Lung (tissue), 11 donors: ENCODE measurements at regions not wholly inside any gene's neighbourhood (a gene's known extent, or its start where the extent isn't known, plus 50 kb on each side); places are given as distances from the start of the nearest gene placed in this dataset.
A peak's percentile ranks its signal among the peaks of the same experiment; 100 is the strongest.

Experiments used
- ATAC-seq: fragments of 200-7000 bp; cut with Tn5 transposase; one replicate; pipeline ENCODE4 v1.9.1; 2020; ENCODE audit warnings: moderate number of reproducible peaks; ENCODE audit not compliant: insufficient read depth, low FRiP score
- DNase-seq, 3 donors: peaks; one replicate each; pipeline ENCODE4 v3.0.0-alpha.2; 2013 to 2017
- H3K27ac ChIP-seq, 2 donors: one replicate each; pipeline ENCODE4 v1.5.1; 2013; ENCODE audit warnings: mild to moderate bottlenecking in 2 of 2, moderate library complexity in 2 of 2, control low read depth in 1 of 2, inconsistent platforms in 1 of 2, low read depth in 1 of 2, low read length in 1 of 2
- H3K27me3 ChIP-seq, 3 donors: one replicate each; pipeline ENCODE4 v1.5.1; 2013; ENCODE audit warnings: low read length in 2 of 3; ENCODE audit not compliant: control insufficient read depth in 3 of 3, insufficient read depth in 3 of 3
- H3K36me3 ChIP-seq, 4 donors: one replicate each; pipeline ENCODE4 v1.5.1; 2013; ENCODE audit warnings: low read length in 4 of 4, mild to moderate bottlenecking in 1 of 4, moderate library complexity in 1 of 4; ENCODE audit not compliant: control insufficient read depth in 4 of 4, insufficient read depth in 4 of 4
- H3K4me1 ChIP-seq, 5 donors: one replicate each; pipeline ENCODE4 v1.5.1; 2013; ENCODE audit warnings: low read length in 5 of 5, mild to moderate bottlenecking in 2 of 5, moderate library complexity in 1 of 5; ENCODE audit not compliant: control insufficient read depth in 5 of 5, insufficient read depth in 5 of 5
- H3K4me3 ChIP-seq: one replicate; pipeline ENCODE4 v1.5.1; 2013; ENCODE audit warnings: mild to moderate bottlenecking, control low read depth, moderate library complexity
- H3K9ac ChIP-seq, 2 donors: one replicate each; pipeline ENCODE4 v1.5.1; 2013; ENCODE audit warnings: low read length in 2 of 2, control low read depth in 1 of 2; ENCODE audit not compliant: insufficient read depth in 1 of 2
- H3K9me3 ChIP-seq, 4 donors: one replicate each; pipeline ENCODE4 v1.5.1; 2013; ENCODE audit warnings: low read length in 3 of 4, mild to moderate bottlenecking in 1 of 4, moderate library complexity in 1 of 4; ENCODE audit not compliant: control insufficient read depth in 4 of 4, insufficient read depth in 3 of 4
- WGBS, 2 donors: extraction: QIAGEN DNeasy Blood & Tissue Kit; methylation state at CpG; one replicate each; pipeline ENCODE4 v1.1.7; 2013; 5-methylcytosine and 5-hydroxymethylcytosine counted together
- TF ChIP-seq, protein P1 (sequence below): IDR thresholded peaks from 2 replicates; pipeline ENCODE4 v1.5.1; 2012; ENCODE audit warnings: mild to moderate bottlenecking; ENCODE audit errors: control extremely low read depth, extremely low read depth
- donor health status: control.
- donor health status: control.
- donor health status: Bipolar disorder and iron deficiency.
- donor health status: healthy.
- donor health status: DM: yes; HTN: yes; CAD: no.

- no peak overlapping the region for H3K9ac ChIP-seq
- 93 to 96% methylated on average over 8 of the region's 8 CpGs for WGBS, 2 donors
- H3K9me3 ChIP-seq = no peaks in the 10 kb centered on the region
- H3K27me3 ChIP-seq = no peaks in the 10 kb centered on the region
- no peak overlapping the region for H3K4me3 ChIP-seq
- DNase-seq (no peak), ATAC-seq (no peak)
- peaks cover 0 to 18% (median 9%) of the 10 kb centered on the region in 5 donors for H3K4me1 ChIP-seq
- H3K36me3 ChIP-seq = no peaks in the 10 kb centered on the region
- H3K27ac ChIP-seq = no peak overlapping the region
- TF ChIP-seq, protein P1, sequence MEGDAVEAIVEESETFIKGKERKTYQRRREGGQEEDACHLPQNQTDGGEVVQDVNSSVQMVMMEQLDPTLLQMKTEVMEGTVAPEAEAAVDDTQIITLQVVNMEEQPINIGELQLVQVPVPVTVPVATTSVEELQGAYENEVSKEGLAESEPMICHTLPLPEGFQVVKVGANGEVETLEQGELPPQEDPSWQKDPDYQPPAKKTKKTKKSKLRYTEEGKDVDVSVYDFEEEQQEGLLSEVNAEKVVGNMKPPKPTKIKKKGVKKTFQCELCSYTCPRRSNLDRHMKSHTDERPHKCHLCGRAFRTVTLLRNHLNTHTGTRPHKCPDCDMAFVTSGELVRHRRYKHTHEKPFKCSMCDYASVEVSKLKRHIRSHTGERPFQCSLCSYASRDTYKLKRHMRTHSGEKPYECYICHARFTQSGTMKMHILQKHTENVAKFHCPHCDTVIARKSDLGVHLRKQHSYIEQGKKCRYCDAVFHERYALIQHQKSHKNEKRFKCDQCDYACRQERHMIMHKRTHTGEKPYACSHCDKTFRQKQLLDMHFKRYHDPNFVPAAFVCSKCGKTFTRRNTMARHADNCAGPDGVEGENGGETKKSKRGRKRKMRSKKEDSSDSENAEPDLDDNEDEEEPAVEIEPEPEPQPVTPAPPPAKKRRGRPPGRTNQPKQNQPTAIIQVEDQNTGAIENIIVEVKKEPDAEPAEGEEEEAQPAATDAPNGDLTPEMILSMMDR = no peak
These were observed 234.3 kb upstream of the PLEKHG7 start for GRCh38 chr12:92468358-92469020.

DNA sequence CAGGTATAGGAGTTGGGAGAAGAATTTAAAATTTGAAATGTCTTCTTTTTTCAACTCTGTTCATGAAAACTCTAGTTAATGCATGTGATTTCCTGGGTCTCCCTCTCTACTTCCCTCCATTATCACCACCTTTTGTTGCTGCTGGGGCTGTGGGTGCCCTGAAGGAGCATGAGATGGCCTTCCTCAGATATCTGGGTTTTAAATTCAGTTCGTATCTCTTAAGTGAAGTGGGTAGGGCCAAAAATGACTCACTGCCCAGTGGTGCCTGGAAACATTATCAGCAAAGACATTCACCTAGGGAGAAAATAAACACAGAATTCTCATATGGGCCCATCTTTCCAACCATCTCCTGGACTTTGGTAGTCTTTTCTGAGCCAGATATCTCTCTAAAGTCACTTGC lies 234.9 kb upstream of the PLEKHG7 start:
- WGBS, 2 donors = 80 to 93% methylated on average over 1 of the region's 1 CpG
- H3K9me3 ChIP-seq = no peaks in the 10 kb centered on the region
- no peak overlapping the region for H3K4me3 ChIP-seq
- H3K9ac ChIP-seq = no peak overlapping the region
- H3K27ac ChIP-seq = no peak overlapping the region
- no peak for DNase-seq
- H3K4me1 ChIP-seq = peaks cover 0 to 18% (median 9%) of the 10 kb centered on the region in 5 donors
- TF ChIP-seq, protein P1 = no peak
- no peaks in the 10 kb centered on the region for H3K27me3 ChIP-seq
- no peaks in the 10 kb centered on the region for H3K36me3 ChIP-seq
- no peak for ATAC-seq

- Histone ChIP-seq H3K27me3 (no peaks in the 10 kb centered on the region), H3K27ac (no peak overlapping the region), H3K4me3 (no peak overlapping the region), H3K9ac (peak overlapping the region in 1 of 2 donors; percentile 16), H3K4me1 (peaks cover 0 to 18% (median 9%) of the 10 kb centered on the region in 5 donors), H3K9me3 (no peaks in the 10 kb centered on the region), H3K36me3 (no peaks in the 10 kb centered on the region)
- DNase-seq (peak; percentile 45 to 80 (median 78)), ATAC-seq (no peak)
- TF ChIP-seq, protein P1 = no peak
- WGBS, 2 donors = 70 to 76% methylated on average over 13 of the region's 13 CpGs
These were observed 236.1 kb upstream of the PLEKHG7 start for GRCh38 chr12:92466391-92467305.
